Astrocyte of the hippocampus (primary cell): ENCODE measurements at regions not wholly inside any gene's neighbourhood (a gene's known extent, or its start where the extent isn't known, plus 50 kb on each side); places are given as distances from the start of the nearest gene placed in this dataset.

Source experiments
- DNase-seq: peaks from one replicate; pipeline ENCODE4 v3.0.0; 2011; ENCODE audit warnings: low read depth, low spot score

DNA sequence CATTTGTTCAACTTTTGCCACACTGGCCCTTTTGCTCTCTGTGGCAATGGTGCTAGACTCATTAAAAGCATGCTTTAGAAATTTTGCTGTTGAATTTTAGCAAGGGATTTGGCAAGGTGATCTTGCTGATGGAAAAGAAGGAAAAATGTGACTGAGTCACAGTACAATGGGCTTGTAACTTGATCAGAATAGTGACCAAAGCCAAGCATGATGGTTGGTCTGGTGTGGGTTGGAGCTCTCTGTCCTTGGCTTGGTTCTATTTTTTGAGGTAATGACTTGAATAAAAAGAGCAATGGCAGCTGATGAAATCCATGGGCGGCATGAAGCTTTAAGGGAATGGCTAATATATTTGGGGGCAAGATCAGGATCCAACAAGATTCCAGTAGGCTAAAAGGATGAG, 114.4 kb upstream of the ZNF366 start:
- no peak for DNase-seq

DNA sequence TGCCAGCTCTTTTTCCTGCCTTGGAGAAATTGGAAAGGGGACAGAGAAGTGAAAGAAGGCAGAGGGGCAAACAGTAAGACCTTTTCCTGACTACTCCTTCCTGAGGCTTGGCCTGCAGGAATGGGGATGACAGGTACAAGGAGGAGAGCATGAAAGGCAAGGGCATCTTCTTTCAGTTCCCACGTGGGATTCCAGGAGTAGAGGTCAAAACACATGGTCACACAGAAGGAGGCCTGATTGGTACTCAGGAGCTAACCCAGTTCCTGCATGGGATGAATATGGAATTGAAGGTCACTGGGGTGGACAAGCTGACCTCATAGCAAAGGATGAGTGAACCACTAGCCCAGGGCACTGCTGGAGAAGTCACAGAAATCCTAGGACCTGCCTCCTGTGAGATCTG, 112.5 kb upstream of the ZNF366 start:
- DNase-seq = no peak

DNA sequence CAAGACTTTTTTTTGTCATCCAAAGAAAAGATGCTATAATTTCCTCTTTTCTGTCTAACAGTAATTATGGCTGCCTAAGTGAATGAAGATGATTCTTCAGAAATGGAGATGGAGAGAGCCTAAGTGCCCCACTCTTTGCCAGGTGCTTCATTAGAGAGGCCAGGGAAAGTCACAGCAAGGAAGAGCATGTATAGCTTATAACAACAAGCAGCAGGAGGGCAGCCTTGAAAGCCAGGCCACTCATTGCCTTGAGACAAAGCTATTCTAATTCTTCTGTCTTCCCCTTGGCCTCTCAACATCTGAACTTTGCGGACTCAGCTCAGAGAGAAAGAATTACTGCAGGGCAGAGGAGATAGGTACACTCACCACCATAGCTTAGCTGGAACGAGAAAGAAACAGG, 112.0 kb upstream of the ZNF366 start:
- DNase-seq = no peak

GRCh38 chr5:72618708-72619107, 111.5 kb upstream of the ZNF366 start:
- no peak for DNase-seq

DNA sequence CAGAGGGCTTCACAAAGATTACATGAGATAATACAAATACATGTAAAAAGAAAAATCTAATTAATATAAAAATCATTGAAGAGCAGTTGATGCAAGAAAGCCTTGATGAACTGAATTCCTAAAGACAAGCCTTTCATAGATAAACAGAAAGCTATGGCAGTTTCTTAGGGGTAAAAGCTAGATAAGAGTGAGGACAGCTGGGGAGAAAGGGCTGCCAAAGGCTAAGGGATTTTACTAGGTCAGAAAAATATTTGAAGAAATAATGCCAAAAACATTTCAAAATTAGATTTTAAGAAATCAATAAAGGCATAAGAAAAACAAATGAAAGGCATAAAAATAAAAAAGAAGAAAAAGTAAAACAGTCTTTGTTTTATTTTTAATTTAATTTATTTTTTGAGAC, 107.9 kb upstream of the ZNF366 start:
- no peak for DNase-seq

- DNase-seq = no peak
Observed at GRCh38 chr5:72613515-72613914, 106.3 kb upstream of the ZNF366 start.

GRCh38 chr5:72612810-72613209, 105.6 kb upstream of the ZNF366 start:
- no peak for DNase-seq

- DNase-seq = peak; percentile 89
Observed at GRCh38 chr5:72611118-72611730, 104.0 kb upstream of the ZNF366 start.

DNA sequence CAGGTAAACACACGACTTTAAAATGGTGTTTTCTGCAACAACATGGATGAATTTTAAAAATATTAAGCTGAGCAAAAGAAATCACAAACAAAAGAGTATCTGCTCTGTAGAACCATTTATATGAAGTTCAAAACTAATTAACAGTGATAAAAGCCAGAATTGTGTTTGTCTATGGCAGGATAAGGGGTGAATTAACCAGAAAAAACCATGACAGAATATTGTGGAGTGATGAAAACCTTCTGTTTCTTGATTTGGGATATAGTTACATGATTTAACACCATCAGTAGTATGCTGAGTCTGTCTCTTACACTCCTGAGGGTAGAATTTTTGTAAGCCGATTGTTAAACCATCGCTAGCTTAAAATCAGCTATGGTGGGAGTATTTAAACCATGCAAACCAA, 101.7 kb upstream of the ZNF366 start:
- no peak for DNase-seq

- peak; percentile 59 for DNase-seq
Observed at GRCh38 chr5:72608297-72608696, 101.1 kb upstream of the ZNF366 start.

DNA sequence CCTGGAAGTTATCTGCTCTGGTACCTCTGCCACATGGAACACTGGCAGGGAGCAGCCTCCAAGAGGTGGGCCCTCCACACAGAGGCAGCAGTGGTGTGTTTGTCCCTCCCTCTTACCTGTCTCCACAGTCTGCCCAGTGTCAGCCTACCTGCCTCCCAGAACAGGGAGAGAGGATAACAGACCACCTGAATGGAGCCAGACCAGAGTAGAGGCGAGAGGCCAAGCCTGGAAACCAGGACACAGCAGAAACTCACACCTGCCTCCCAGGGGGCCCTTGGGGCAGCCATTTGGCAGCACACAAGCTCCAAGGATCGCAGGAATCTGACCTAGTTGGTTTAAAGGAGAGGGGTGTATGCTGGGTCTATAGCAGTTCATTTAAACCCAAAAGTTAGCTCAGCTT, 100.2 kb upstream of the ZNF366 start:
- DNase-seq = no peak

DNA sequence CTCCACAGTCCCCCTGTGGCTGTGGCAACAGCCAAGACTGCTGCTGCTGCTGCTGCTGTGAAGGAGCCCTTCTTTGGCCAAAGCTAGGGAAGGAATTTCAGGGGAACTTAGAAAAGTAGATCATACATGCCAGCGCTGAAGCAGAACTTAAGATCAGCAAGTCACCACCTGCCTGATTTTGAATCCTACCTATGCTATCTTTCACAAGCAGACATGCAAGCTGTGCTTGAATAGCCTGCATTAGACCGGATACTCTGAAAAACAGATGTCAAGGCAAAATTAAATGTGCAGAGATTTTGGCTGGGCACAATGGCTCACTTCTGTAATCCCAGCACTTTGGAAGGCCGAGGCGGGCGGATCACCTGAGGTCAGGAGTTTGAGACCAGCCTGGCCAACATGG, 99.3 kb upstream of the ZNF366 start:
- DNase-seq = no peak

GRCh38 chr5:72605632-72606031, 98.4 kb upstream of the ZNF366 start:
- no peak for DNase-seq

GRCh38 chr5:72604798-72605154, 97.6 kb upstream of the ZNF366 start:
- DNase-seq = no peak

GRCh38 chr5:72604111-72604797, 97.0 kb upstream of the ZNF366 start:
- DNase-seq = peak; percentile 45

DNA sequence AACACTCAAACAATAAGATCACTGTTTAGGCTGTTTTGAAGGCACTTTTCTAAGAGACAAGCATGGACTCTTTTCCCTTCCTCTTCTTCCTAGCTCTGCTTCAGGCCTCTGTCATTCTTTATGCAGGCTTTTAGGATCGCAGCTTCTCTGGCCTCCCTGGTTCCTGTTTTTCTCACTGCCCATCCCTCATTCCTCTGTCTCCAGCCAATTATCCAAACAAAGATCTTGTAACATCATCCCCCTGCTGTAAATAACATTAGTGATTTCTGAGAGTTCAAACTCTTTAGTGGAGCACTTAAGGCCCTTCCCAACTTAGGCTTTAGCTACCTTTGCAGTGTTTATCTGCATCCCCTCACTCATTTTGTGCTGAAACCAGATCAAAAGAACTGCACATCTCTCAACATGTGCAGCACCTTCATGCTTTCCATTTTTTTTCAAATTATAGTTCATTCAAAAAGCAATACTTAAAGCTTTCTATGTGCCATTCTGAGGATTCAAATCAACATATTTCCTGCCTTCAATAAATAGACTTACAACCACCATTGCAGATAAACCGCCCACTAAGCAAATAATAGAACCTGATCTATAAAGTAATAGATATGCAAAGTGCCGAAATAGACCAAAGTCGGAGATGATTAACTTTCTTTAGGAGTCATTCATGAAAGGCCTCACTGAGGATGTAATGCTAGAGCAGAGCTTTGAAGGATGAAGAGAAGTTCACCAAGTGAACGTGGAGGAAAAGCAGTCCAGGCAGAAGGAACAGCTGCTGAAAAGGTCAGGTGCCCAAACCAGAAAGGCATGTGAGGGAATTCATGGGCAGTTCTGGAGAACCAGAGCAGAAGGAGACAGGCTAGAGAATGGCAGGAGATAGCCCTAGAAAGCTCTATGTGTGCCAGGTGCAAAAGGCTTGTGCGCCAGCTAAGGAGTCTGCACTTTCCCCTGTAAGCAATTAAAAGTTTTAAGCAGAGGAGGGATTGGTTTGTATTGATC, 95.8 kb upstream of the ZNF366 start:
- DNase-seq = no peak

DNA sequence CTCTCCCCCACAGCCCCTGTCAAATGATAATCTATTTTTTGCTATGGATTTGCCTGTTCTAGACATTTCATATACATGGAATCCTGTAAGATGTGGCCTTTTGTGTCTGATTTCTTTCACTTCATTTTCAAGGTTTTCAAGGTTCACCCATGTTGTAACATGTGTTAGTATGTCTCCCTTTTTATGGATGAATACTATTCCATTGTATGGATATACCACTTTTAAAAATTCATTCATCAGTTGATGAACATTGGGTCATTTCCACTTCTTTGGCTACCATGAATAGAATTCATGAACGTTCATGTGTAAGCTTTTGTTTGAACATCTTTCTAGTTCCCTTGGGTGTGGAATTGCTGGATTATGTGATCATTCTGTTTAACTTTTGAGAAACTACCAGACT, 94.7 kb upstream of the ZNF366 start:
- no peak for DNase-seq

DNA sequence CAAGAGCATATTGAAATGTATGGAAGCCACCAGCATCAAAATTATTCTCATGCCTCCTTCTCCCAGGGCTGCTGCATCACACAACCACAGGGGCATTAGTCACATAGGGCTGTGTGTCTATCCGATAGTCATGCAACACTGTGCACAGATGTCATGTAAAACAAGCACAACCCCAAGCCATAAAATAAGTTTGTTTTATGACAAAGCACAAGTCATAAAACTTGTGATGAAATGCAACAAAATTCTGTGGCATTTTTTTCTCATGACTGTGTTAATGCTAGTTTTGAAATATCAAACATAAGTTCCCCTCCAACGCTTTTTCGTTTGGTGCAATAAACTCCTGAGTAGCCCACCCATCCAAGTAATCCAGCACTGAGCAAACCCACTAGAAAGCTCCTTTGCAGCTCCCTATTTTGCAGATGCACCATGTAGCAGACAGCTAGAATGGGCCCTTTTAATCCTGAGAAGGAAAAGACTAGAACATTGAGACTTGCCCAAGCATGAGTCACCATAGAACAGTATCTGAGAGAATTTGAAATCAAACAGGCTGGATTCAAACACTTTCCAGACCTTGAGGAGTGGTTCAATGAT, 93.3 kb upstream of the ZNF366 start:
- peak; percentile 51 for DNase-seq

DNA sequence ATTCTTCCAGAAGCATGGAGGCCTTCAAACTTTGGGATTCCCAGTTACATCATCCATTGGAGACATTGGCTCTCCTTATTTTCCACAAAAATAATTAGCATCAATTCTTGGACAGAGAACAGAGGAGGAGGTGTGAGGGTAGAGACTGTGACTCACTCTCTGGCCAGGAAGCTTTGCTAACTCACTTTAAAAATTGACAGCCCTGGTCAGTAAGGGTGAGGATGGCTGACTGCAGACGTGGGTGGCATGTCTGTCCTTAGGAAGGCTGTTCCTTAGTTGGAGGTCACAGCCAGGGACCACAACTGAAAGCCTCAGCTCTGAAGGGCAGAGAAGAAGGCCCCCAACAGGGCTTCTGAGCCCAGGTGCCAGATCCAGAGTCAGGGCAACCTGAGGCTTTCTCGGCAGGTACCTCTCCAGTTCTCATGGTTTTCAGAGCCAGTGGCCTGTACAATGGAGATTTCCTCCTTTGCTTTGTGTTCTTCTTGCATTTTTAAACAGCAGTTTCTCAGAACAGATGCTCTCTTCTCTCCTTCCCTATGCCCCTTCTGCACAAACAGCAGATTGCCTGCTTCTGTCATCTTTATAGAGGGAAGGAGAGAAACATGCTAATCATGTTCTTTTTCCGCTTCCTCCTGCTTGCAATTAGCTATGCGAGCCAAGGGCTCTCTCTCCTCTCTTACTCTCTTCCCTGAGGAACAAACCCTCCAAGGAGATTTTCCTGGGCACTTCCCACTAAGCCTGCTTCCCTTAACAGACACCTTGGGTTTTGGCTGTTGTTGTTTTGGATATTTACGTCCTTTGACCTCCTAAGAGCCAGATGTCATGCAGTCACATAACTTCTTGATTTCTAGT, 92.5 kb upstream of the ZNF366 start:
- peak; percentile 74 for DNase-seq

- DNase-seq = no peak
Observed at GRCh38 chr5:72599065-72599433, 91.8 kb upstream of the ZNF366 start.

GRCh38 chr5:72598401-72599064, 91.3 kb upstream of the ZNF366 start:
- DNase-seq = no peak
